HG03432 (cell line): ENCODE measurements at regions not wholly inside any gene's neighbourhood (a gene's known extent, or its start where the extent isn't known, plus 50 kb on each side); places are given as distances from the start of the nearest gene placed in this dataset.

ENCODE experiments used
- ATAC-seq: cut with Tn5 transposase; IDR thresholded peaks from one replicate; pipeline ENCODE4 v1.9.1; 2021; ENCODE audit warnings: mild to moderate bottlenecking, moderate library complexity; ENCODE audit not compliant: unreplicated experiment

GRCh38 chr13:50071379-50071778 lies 56.1 kb downstream of the KCNRG start:
- ATAC-seq = no peak

GRCh38 chr13:50072676-50073075 lies 57.4 kb downstream of the KCNRG start:
- no peak for ATAC-seq

GRCh38 chr13:50073340-50073739 lies 58.1 kb downstream of the KCNRG start:
- no peak for ATAC-seq

- ATAC-seq = peak; percentile 68
Measured at GRCh38 chr13:50074843-50075242, 59.6 kb downstream of the KCNRG start.

GRCh38 chr13:50075619-50076097 lies 60.4 kb downstream of the KCNRG start:
- peak; percentile 34 for ATAC-seq

- ATAC-seq = no peak
Measured at GRCh38 chr13:50077431-50077830, 62.2 kb downstream of the KCNRG start.

- no peak for ATAC-seq
Measured at GRCh38 chr13:50078231-50078894, 63.1 kb downstream of the KCNRG start.

GRCh38 chr13:50078895-50079654 lies 63.8 kb downstream of the KCNRG start:
- no peak for ATAC-seq

- no peak for ATAC-seq
Measured at GRCh38 chr13:50079655-50080202, 64.5 kb downstream of the KCNRG start.

GRCh38 chr13:50080203-50080910 lies 65.1 kb downstream of the KCNRG start:
- no peak for ATAC-seq

- peak; percentile 14 for ATAC-seq
Measured at GRCh38 chr13:50080911-50081678, 65.9 kb downstream of the KCNRG start.

- peak; percentile 74 for ATAC-seq
Measured at GRCh38 chr13:50081679-50082425, 66.6 kb downstream of the KCNRG start.

- peak; percentile 63 for ATAC-seq
Measured at GRCh38 chr13:50082426-50083281, 67.4 kb downstream of the KCNRG start.

- ATAC-seq = no peak
Measured at GRCh38 chr13:50085063-50085462, 69.8 kb downstream of the KCNRG start.

GRCh38 chr13:50089633-50090032 lies 74.4 kb downstream of the KCNRG start:
- no peak for ATAC-seq

GRCh38 chr13:50090211-50090610 lies 75.0 kb downstream of the KCNRG start:
- no peak for ATAC-seq

- ATAC-seq = no peak
Measured at GRCh38 chr13:50094615-50095293, 79.5 kb downstream of the KCNRG start.

- no peak for ATAC-seq
Measured at GRCh38 chr13:50098693-50099092, 83.4 kb downstream of the KCNRG start.
